GM19463 (cell line): ENCODE measurements at regions not wholly inside any gene's neighbourhood (a gene's known extent, or its start where the extent isn't known, plus 50 kb on each side); places are given as distances from the start of the nearest gene placed in this dataset.
"Not testable (repeated sequence)": the region's sequence is repeated elsewhere in the genome, so short reads cannot be mapped to it uniquely, and the experiment has no call there.

Source experiments
- ATAC-seq: cut with Tn5 transposase; IDR thresholded peaks from one replicate; pipeline ENCODE4 v1.9.1; 2021; ENCODE audit warnings: mild to moderate bottlenecking, moderate library complexity; ENCODE audit not compliant: unreplicated experiment

DNA sequence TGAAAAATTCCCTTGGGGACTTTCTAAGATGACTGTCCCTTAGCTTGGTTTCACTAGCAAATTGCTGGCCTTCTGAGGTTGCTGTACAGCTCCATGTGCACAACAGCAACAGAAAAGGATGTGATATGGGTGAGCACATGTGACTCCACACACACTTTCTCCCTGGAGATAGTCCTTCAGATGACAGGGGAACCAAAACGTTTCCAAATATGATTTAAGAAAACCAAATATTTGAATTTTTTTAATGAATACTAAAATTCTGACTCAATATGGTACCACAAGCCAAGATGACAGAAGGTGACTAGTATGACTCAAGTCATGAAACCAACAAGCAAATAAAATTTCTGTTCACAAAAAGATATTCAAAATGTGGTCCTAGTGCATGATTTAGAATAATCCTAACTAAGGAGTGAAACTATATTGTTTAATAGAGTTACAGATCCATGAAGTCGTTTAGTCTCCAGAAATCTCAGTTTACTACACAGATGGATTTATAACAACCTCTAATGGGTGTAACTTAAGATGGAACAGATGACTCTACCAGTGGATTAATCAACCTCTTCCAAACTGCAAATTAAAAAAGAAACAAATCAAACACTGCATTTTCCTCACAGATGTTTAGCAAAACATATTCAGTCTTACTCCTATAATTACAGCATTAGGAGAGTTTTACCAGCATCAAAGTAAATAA is 144.8 kb upstream of the PIK3R1 start:
- peak; percentile 98 for ATAC-seq

- ATAC-seq: no peak
Measured at GRCh38 chr5:68067976-68068603, 147.5 kb upstream of the PIK3R1 start.

DNA sequence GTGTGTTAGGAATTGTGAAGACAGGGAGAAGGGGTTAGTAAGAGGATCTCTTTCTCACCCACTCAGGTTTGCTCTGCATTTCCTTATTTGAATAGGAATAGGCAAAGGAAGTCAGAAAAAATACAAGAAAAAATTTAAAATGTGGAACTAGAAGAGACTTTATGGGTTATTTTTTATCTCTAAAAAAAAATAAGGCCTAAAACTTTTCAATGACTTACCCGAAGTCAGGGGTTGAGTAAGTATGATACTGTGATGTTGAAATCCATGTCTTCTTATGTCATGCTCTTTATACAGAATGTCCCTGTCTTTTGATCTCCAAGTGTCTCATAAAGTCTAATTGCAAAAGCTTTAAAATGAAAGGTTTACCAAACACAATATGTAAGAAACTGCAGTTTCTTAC is 148.3 kb upstream of the PIK3R1 start:
- no peak for ATAC-seq

GRCh38 chr5:68066277-68066955 is 149.1 kb upstream of the PIK3R1 start:
- no peak for ATAC-seq

DNA sequence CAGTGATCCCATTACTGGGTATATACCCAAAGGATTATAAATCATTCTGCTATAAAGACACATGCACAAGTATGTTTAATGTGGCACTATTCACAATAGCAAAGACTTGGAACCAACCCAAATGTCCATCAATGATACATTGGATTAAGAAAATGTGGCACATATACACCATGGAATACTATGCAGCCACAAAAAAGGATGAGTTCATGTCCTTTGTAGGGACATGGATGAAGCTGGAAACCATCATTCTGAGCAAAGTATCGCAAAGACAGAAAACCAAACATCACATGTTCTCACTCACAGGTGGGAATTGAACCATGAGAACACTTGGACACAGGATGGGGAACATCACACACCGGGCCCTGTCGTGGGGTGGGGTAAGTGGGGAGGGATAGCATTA is 150.2 kb upstream of the PIK3R1 start:
- not testable (repeated sequence) for ATAC-seq

DNA sequence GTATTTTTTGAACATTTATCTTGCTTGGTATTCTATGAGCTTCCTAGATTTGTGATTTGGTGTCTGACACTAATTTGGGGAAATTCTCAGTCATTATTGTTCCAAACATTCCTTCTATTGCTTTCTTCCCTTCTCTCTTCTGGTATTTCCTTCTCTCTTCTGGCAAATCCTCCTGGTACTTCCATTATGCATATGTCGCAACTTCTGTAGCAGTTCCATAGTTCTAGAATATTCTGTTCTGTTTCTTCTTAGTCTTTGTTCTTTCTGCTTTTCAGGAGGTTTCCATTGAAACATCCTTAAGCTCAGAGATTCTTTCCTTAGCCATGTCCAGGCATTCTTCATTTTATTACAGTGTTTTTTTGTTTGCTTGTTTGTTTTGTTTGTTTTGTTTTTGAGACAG is 155.2 kb upstream of the PIK3R1 start:
- no peak for ATAC-seq

GRCh38 chr5:68057191-68057590 is 158.4 kb upstream of the PIK3R1 start:
- ATAC-seq: no peak

DNA sequence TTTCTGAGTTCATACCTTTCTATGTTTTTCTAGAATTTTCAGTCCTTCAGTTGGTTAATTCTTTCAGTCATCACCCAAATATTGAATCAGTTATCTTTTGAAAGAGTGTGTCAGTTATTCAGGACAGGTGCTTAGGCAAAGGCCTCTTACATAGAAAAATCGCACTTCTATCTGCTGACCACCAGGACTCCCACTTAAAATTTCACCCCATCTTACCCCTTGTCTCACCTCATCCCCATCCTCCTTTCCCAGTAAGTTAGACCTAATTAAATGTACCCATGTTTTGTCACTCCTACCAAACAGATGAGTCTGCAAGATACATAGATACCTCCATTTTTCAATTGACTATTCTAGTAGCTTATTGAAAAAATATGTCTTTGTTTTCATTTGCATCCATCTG is 159.9 kb upstream of the PIK3R1 start:
- ATAC-seq: no peak

DNA sequence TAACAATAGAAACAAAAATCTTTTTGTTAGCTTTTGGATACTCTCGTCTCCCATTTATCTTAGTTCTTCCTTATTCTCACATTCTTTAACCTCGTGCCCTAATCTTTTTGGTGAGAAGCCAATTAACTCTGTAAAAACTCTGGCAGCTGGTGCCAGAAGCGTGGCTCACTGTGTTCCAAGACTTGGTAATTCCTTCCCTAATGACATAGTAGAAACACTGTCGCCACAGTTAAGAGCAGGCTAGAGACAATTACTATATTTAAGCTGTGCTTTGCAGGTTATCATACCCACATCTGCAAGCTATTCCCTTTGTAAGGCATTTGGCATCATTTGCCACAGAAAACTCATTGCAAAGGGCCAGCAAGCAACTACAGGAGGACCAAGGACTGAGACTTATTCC is 160.9 kb upstream of the PIK3R1 start:
- ATAC-seq: no peak

GRCh38 chr5:68053202-68053601 is 162.4 kb upstream of the PIK3R1 start:
- no peak for ATAC-seq

DNA sequence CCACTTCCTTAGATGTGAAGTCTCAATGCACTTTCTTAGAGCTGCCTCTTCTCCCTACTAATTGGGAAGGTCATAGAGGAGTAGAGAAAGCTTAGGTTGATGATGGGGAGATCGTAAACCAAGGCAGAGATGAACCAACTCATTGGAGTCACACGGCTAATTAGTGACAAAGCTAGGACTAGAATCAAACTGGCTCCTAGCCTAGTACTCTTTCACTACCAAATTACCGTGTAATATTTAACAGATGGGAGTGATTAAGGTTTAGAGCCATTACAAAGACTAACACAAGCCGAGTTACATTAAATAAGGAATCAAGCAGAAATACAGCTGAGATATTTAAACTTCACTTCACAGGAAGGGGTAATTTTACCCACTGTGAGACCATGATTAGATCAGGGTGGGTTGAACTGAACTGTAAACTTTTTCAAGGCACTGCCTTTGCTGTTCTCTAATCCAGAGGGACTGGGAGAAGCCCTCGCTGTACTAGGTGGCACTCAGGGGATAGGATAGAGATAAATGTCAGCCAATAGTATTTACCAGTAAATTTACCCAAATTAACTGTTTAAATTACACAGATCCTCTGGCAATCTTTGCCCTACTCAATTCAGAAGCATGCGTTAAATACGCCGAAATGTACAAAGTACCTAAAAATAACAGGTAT is 166.4 kb upstream of the PIK3R1 start:
- no peak for ATAC-seq

- no peak for ATAC-seq
Measured at GRCh38 chr5:68048516-68048915, 167.0 kb upstream of the PIK3R1 start.

GRCh38 chr5:68048054-68048453 is 167.5 kb upstream of the PIK3R1 start:
- not testable (repeated sequence) for ATAC-seq

DNA sequence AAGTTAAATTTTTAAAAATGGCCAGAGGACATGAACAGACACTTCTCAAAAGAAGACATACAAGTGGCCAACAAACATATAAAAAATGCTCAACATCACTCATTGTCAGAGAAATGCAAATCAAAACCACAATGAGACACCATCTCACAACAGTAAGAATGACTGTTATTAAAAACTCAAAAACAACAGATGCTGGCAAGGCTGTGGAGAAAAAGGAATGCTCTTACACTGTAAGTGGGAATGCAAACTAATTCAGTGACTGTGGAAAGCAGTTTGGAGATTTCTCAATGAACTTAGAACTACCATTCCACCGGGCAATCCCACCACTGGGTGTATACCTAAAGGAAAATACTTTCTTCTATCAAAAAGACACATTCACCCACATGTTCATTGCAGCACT is 168.5 kb upstream of the PIK3R1 start:
- no peak for ATAC-seq

GRCh38 chr5:68046445-68046844 is 169.1 kb upstream of the PIK3R1 start:
- ATAC-seq: no peak

- peak; percentile 94 for ATAC-seq
Measured at GRCh38 chr5:68041293-68041692, 174.3 kb upstream of the PIK3R1 start.

DNA sequence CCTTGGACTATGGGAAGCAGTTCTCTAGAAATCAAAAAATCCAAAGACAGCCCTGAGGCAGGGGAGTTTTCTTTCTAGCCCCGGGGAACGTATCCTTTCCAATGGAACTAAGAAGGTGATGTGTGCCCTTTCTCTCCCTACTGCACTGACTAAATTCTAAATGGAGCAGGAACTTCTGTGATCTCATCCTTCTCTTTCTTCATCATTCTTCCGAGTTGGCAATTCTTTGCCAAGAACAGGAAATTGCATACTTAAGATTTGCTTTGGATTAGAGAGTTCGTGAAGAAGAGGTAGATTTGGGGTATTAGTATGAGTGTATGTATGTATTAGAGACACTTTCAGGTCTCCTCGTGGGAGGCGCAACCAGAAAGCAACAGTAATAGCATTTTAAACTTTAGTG is 178.0 kb upstream of the PIK3R1 start:
- ATAC-seq: no peak

- no peak for ATAC-seq
Measured at GRCh38 chr5:68033961-68034571, 181.5 kb upstream of the PIK3R1 start.

- no peak for ATAC-seq
Measured at GRCh38 chr5:68033029-68033428, 182.5 kb upstream of the PIK3R1 start.

DNA sequence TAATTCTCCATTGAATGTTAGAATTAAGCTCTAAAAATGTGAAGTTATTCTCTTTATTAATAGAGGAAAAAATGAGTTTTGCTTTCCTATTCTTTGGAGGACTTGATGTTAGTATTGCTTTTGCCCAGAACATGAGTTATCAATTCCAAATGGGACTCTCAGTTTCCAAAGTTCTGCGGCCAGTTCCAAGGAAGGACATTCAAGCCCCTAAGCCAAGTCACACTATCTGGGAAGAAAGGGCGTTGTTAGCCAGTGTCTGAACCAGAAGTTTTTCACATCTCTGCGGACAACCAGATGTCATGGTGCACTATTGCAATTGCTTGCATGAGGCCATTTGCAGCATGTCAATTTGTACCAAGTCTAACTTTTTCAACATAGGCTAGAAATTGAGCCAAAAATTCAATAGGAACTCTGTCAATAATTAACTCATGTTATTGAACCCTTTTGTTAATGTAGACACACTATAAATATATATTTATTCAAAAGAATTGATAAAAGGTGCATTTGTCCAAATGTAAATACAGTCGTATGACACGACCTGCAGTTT is 183.3 kb upstream of the PIK3R1 start:
- ATAC-seq: no peak

GRCh38 chr5:68028131-68028727 is 187.3 kb upstream of the PIK3R1 start:
- no peak for ATAC-seq
